ENCODE measurements at regions not wholly inside any gene's neighbourhood (a gene's known extent, or its start where the extent isn't known, plus 50 kb on each side); places are given as distances from the start of the nearest gene placed in this dataset.

- Histone ChIP-seq H3K9ac (peak overlapping the region; percentile 70), H3K36me3 (ENCODE audit: low read depth) (no peaks in the 10 kb centered on the region), H3K9me2 (ENCODE audit: insufficient read depth) (no peaks in the 10 kb centered on the region), H3K27me3 (replicated peaks; ENCODE audit: insufficient read depth) (no peaks in the 10 kb centered on the region), H3F3A (ENCODE audit: insufficient read depth) (peaks cover 25% of the 10 kb centered on the region), H3K27ac (peak overlapping the region; percentile 66), H3K4me1 (ENCODE audit: insufficient read depth) (peaks cover 37% of the 10 kb centered on the region; the same call in 1 of the 2 replicates), H3K4me3 (peak overlapping the region; percentile 65), H3K79me2 (ENCODE audit: insufficient read depth) (no peaks in the 10 kb centered on the region), H2AFZ (peak overlapping the region; percentile 35; the same call in 1 of the 2 replicates), H3K4me2 (ENCODE audit: unreplicated experiment) (peak overlapping the region; percentile 90), H4K20me1 (ENCODE audit: insufficient read depth) (no peaks in the 10 kb centered on the region), H3K9me3 (ENCODE audit: low read depth) (no peaks in the 10 kb centered on the region)
- TF ChIP-seq EZH2 (IDR thresholded peaks at IDR 0.05; ENCODE audit: insufficient read depth, poor library complexity, severe bottlenecking) (no peak), EZH2phosphoT487 (IDR thresholded peaks at IDR 0.05; ENCODE audit: insufficient read depth, low read depth) (0 out of 2 replicates have a peak, but pooled peaks have one; percentile 45)
- peak; percentile 93 for DNase-seq
- in situ Hi-C loops (cut with MboI): loop anchor here (10.0 kb wide), 1 partner anchor 212 kb away; no protein-coding TSS in a partner anchor
- 5 to 10% methylated on average over 9 of the region's 9 CpGs for WGBS, 2 experiments (ENCODE audit: low coverage in 1 of 2, low lambda C conversion rate in 2 of 2, missing lambda C conversion rate in 2 of 2)
Measured at GRCh38 chr12:75812271-75813018, 219.1 kb downstream of the PHLDA1 start.

- Histone ChIP-seq H3F3A (ENCODE audit: insufficient read depth) (peaks cover 13% of the 10 kb centered on the region), H3K9me2 (ENCODE audit: insufficient read depth) (0 out of 2 replicates have a peak, but pooled peaks cover 3% of the 10 kb centered on the region), H3K9ac (no peak overlapping the region), H3K27me3 (replicated peaks; ENCODE audit: insufficient read depth) (no peaks in the 10 kb centered on the region), H3K27ac (no peak overlapping the region), H3K4me3 (no peak overlapping the region), H3K9me3 (ENCODE audit: low read depth) (no peaks in the 10 kb centered on the region), H3K4me1 (ENCODE audit: insufficient read depth) (peaks cover 12% of the 10 kb centered on the region; the same call in 1 of the 2 replicates), H3K79me2 (ENCODE audit: insufficient read depth) (no peaks in the 10 kb centered on the region), H3K4me2 (ENCODE audit: unreplicated experiment) (no peak overlapping the region), H2AFZ (no peak overlapping the region), H3K36me3 (ENCODE audit: low read depth) (no peaks in the 10 kb centered on the region), H4K20me1 (ENCODE audit: insufficient read depth) (no peaks in the 10 kb centered on the region)
- TF ChIP-seq EZH2 (IDR thresholded peaks at IDR 0.05; ENCODE audit: insufficient read depth, poor library complexity, severe bottlenecking): no peak
- TF ChIP-seq EZH2phosphoT487 (IDR thresholded peaks at IDR 0.05; ENCODE audit: insufficient read depth, low read depth): no peak
- no peak for DNase-seq
- in situ Hi-C loops (cut with MboI): loop anchor here (10.0 kb wide), 1 partner anchor 215 kb away; no protein-coding TSS in a partner anchor
- 90 to 95% methylated on average over 2 of the region's 2 CpGs for WGBS, 2 experiments (ENCODE audit: low coverage in 1 of 2, low lambda C conversion rate in 2 of 2, missing lambda C conversion rate in 2 of 2)
Measured at GRCh38 chr12:75809746-75810145, 221.8 kb downstream of the PHLDA1 start.

DNA sequence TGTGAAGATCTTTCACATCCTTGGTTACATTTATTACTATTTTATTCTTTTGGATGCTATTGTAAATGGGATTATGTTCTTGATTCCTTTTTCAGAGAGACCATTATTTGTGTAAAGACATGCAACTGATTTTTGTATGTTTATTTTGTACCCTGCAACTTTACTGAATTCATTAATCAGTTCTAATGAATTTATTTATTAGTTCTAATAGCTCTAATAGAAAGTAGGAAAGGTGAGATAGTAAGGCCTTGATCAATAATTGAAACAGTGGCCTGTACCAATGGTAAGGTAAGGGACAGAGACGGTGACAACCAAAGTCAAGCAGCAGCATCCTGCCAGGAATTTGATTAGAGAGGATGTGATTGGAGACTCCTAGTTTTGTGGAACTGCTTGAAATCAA, 224.1 kb downstream of the PHLDA1 start:
- Histone ChIP-seq H3K27ac (no peak overlapping the region), H3K4me3 (no peak overlapping the region), H3K4me1 (ENCODE audit: insufficient read depth) (peaks cover 6% of the 10 kb centered on the region; the same call in 1 of the 2 replicates), H4K20me1 (ENCODE audit: insufficient read depth) (no peaks in the 10 kb centered on the region), H3K79me2 (ENCODE audit: insufficient read depth) (no peaks in the 10 kb centered on the region), H3K36me3 (ENCODE audit: low read depth) (no peaks in the 10 kb centered on the region), H3F3A (ENCODE audit: insufficient read depth) (peaks cover 6% of the 10 kb centered on the region), H3K27me3 (replicated peaks; ENCODE audit: insufficient read depth) (no peaks in the 10 kb centered on the region), H3K9ac (no peak overlapping the region), H3K9me2 (ENCODE audit: insufficient read depth) (0 out of 2 replicates have a peak, but pooled peaks cover 3% of the 10 kb centered on the region), H3K9me3 (ENCODE audit: low read depth) (no peaks in the 10 kb centered on the region), H3K4me2 (ENCODE audit: unreplicated experiment) (no peak overlapping the region), H2AFZ (no peak overlapping the region)
- no peak for TF ChIP-seq EZH2 (IDR thresholded peaks at IDR 0.05; ENCODE audit: insufficient read depth, poor library complexity, severe bottlenecking)
- WGBS, 2 experiments (ENCODE audit: low coverage in 1 of 2, low lambda C conversion rate in 2 of 2, missing lambda C conversion rate in 2 of 2): 97 to 100% methylated on average over 1 of the region's 1 CpG
- DNase-seq: no peak
- in situ Hi-C loops (cut with MboI): no loop called here

DNA sequence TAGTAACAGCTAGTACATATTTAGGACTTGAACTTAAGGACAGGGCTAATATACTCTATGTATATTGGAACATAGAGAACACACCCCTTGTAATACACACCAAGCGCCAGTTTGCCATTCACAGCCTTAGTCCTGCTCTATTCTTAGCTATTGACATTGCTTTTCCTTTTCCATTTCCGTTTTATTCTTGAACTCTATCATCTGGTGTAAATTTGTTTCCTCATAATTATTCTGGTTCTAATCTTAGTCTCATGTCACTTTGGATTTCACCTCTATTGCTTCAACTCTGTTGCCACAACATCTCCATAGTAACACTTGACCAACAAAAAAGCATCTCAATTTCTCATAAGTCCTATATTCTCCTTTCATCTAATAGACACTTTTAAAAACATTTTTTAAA, 225.7 kb downstream of the PHLDA1 start:
- Histone ChIP-seq H3K27me3 (replicated peaks; ENCODE audit: insufficient read depth) (no peaks in the 10 kb centered on the region), H3K4me1 (ENCODE audit: insufficient read depth) (no peaks in the 10 kb centered on the region), H3K79me2 (ENCODE audit: insufficient read depth) (no peaks in the 10 kb centered on the region), H3K9me2 (ENCODE audit: insufficient read depth) (0 out of 2 replicates have a peak, but pooled peaks cover 3% of the 10 kb centered on the region), H3K4me3 (no peak overlapping the region), H4K20me1 (ENCODE audit: insufficient read depth) (no peaks in the 10 kb centered on the region), H3K9me3 (ENCODE audit: low read depth) (no peaks in the 10 kb centered on the region), H3K36me3 (ENCODE audit: low read depth) (no peaks in the 10 kb centered on the region), H3K4me2 (ENCODE audit: unreplicated experiment) (no peak overlapping the region), H3K27ac (no peak overlapping the region), H3F3A (ENCODE audit: insufficient read depth) (no peaks in the 10 kb centered on the region), H3K9ac (no peak overlapping the region), H2AFZ (no peak overlapping the region)
- in situ Hi-C loops (cut with MboI): no loop called here
- WGBS, 2 experiments (ENCODE audit: low coverage in 1 of 2, low lambda C conversion rate in 2 of 2, missing lambda C conversion rate in 2 of 2): 59 to 66% methylated on average over 2 of the region's 2 CpGs
- DNase-seq: no peak
- TF ChIP-seq EZH2phosphoT487 (IDR thresholded peaks at IDR 0.05; ENCODE audit: insufficient read depth, low read depth) (no peak), EZH2 (IDR thresholded peaks at IDR 0.05; ENCODE audit: insufficient read depth, poor library complexity, severe bottlenecking) (no peak)
